ENCODE measurements at regions not wholly inside any gene's neighbourhood (a gene's known extent, or its start where the extent isn't known, plus 50 kb on each side); places are given as distances from the start of the nearest gene placed in this dataset.

- Histone ChIP-seq H3K27me3 (no peaks in the 10 kb centered on the region), H3K4me3 (no peak overlapping the region), H3K4me1 (peaks cover 0 to 12% (median 3%) of the 10 kb centered on the region in 4 donors), H3K9me3 (no peaks in the 10 kb centered on the region), H3K36me3 (no peaks in the 10 kb centered on the region), H3K27ac (peak overlapping the region in 2 of 4 donors; percentile 11 to 40)
- DNase-seq (no peak), ATAC-seq (ENCODE audit: low FRiP score in 2 of 2) (no peak)
- 30 to 37% methylated on average over 3 of the region's 3 CpGs for WGBS, 2 donors
- TF ChIP-seq POLR2AphosphoS5 (IDR thresholded peaks at IDR 0.05): no peak
- TF ChIP-seq EP300 (IDR thresholded peaks at IDR 0.05): no peak
- TF ChIP-seq POLR2A (IDR thresholded peaks at IDR 0.05): no peak
- no peak for TF ChIP-seq CTCF (IDR thresholded peaks at IDR 0.05)
These were observed 54.9 kb upstream of the TMEM170B start for GRCh38 chr6:11482616-11483015.

GRCh38 chr6:11480541-11480940, 57.0 kb upstream of the TMEM170B start:
- no peak for ATAC-seq (ENCODE audit: low FRiP score in 2 of 2)
- Histone ChIP-seq H3K27ac (no peak overlapping the region), H3K4me3 (no peak overlapping the region), H3K27me3 (no peaks in the 10 kb centered on the region), H3K4me1 (peaks cover 0 to 12% (median 3%) of the 10 kb centered on the region in 4 donors), H3K36me3 (no peaks in the 10 kb centered on the region), H3K9me3 (no peaks in the 10 kb centered on the region)
- no peak for DNase-seq
- 59 to 75% methylated on average over 4 of the region's 4 CpGs for WGBS, 2 donors
- TF ChIP-seq POLR2A (IDR thresholded peaks at IDR 0.05) (no peak), CTCF (IDR thresholded peaks at IDR 0.05) (no peak), POLR2AphosphoS5 (IDR thresholded peaks at IDR 0.05) (no peak), EP300 (IDR thresholded peaks at IDR 0.05) (no peak)

- no peak for DNase-seq
- no peak for TF ChIP-seq EP300 (IDR thresholded peaks at IDR 0.05)
- no peak for TF ChIP-seq CTCF (IDR thresholded peaks at IDR 0.05)
- TF ChIP-seq POLR2AphosphoS5 (IDR thresholded peaks at IDR 0.05): no peak
- no peak for TF ChIP-seq POLR2A (IDR thresholded peaks at IDR 0.05)
- Histone ChIP-seq H3K27me3 (no peaks in the 10 kb centered on the region), H3K36me3 (no peaks in the 10 kb centered on the region), H3K4me3 (no peak overlapping the region), H3K4me1 (peaks cover 0 to 15% (median 3%) of the 10 kb centered on the region in 4 donors), H3K27ac (no peak overlapping the region), H3K9me3 (no peaks in the 10 kb centered on the region)
- 82 to 84% methylated on average over 1 of the region's 1 CpG for WGBS, 2 donors
- ATAC-seq (ENCODE audit: low FRiP score in 2 of 2): no peak
These were observed 58.3 kb upstream of the TMEM170B start for GRCh38 chr6:11479296-11479695.

- TF ChIP-seq CTCF (IDR thresholded peaks at IDR 0.05) (no peak), POLR2AphosphoS5 (IDR thresholded peaks at IDR 0.05) (no peak), POLR2A (IDR thresholded peaks at IDR 0.05) (no peak), EP300 (IDR thresholded peaks at IDR 0.05) (no peak)
- DNase-seq (no peak), ATAC-seq (ENCODE audit: low FRiP score in 2 of 2) (no peak)
- Histone ChIP-seq H3K4me3 (no peak overlapping the region), H3K9me3 (no peaks in the 10 kb centered on the region), H3K4me1 (peaks cover 0 to 21% (median 3%) of the 10 kb centered on the region in 4 donors), H3K36me3 (no peaks in the 10 kb centered on the region), H3K27me3 (no peaks in the 10 kb centered on the region), H3K27ac (no peak overlapping the region)
- 77 to 87% methylated on average over 7 of the region's 7 CpGs for WGBS, 2 donors
These were observed 59.0 kb upstream of the TMEM170B start for GRCh38 chr6:11478586-11478985.

- Histone ChIP-seq H3K4me1 (peaks cover 0 to 13% (median 0%) of the 10 kb centered on the region in 4 donors), H3K27me3 (no peaks in the 10 kb centered on the region), H3K27ac (no peak overlapping the region), H3K4me3 (no peak overlapping the region), H3K9me3 (no peaks in the 10 kb centered on the region), H3K36me3 (no peaks in the 10 kb centered on the region)
- DNase-seq (no peak), ATAC-seq (ENCODE audit: low FRiP score in 2 of 2) (no peak)
- TF ChIP-seq CTCF (IDR thresholded peaks at IDR 0.05) (no peak), POLR2AphosphoS5 (IDR thresholded peaks at IDR 0.05) (peak in 1 of 2 donors; percentile 27), EP300 (IDR thresholded peaks at IDR 0.05) (peak in 1 of 4 donors; percentile 42)
These were observed 62.5 kb upstream of the TMEM170B start for GRCh38 chr6:11475016-11475415.

Measured in upper lobe of left lung (tissue), 6 donors.